ES-I3 (cell line): ENCODE measurements at regions not wholly inside any gene's neighbourhood (a gene's known extent, or its start where the extent isn't known, plus 50 kb on each side); places are given as distances from the start of the nearest gene placed in this dataset.
A peak's percentile ranks its signal among the peaks of the same experiment; 100 is the strongest.
"Not testable (repeated sequence)": the region's sequence is repeated elsewhere in the genome, so short reads cannot be mapped to it uniquely, and the experiment has no call there.

Experiments
- H3K36me3 ChIP-seq: 2 replicates; pipeline ENCODE4 v1.6.1; 2013; ENCODE audit warnings: mild to moderate bottlenecking, low read length, control low read depth, moderate library complexity; ENCODE audit not compliant: insufficient read depth
- H3K4me1 ChIP-seq: 2 replicates; pipeline ENCODE4 v1.6.1; 2013; ENCODE audit warnings: mild to moderate bottlenecking, control low read depth, low read length; ENCODE audit not compliant: insufficient read depth
- H3K9ac ChIP-seq: 2 replicates; pipeline ENCODE4 v1.6.1; 2013; ENCODE audit warnings: low read depth, mild to moderate bottlenecking, low read length, moderate library complexity
- H3K9me3 ChIP-seq: 2 replicates; pipeline ENCODE4 v1.6.1; 2013; ENCODE audit warnings: mild to moderate bottlenecking, low read length, moderate library complexity; ENCODE audit not compliant: control insufficient read depth, insufficient read depth

GRCh38 chr9:97248252-97248651, 59.2 kb upstream of the CCDC180 start:
- H3K4me1 ChIP-seq, H3K36me3 ChIP-seq, H3K9ac ChIP-seq, H3K9me3 ChIP-seq: not testable (repeated sequence)

GRCh38 chr9:97243606-97244005, 63.9 kb upstream of the CCDC180 start:
- 0 out of 2 replicates have a peak, but pooled peaks cover 4% of the 10 kb centered on the region for H3K4me1 ChIP-seq
- H3K9ac ChIP-seq = no peak overlapping the region
- no peaks in the 10 kb centered on the region for H3K9me3 ChIP-seq
- H3K36me3 ChIP-seq = no peaks in the 10 kb centered on the region

- not testable (repeated sequence) for H3K36me3 ChIP-seq, H3K4me1 ChIP-seq, H3K9ac ChIP-seq, H3K9me3 ChIP-seq
These were observed 66.0 kb upstream of the CCDC180 start for GRCh38 chr9:97241430-97241829.

GRCh38 chr9:97237951-97238889, 69.2 kb upstream of the CCDC180 start:
- Histone ChIP-seq H3K4me1 (0 out of 2 replicates have a peak, but pooled peaks cover 6% of the 10 kb centered on the region), H3K9ac (peak overlapping the region; percentile 81), H3K9me3 (no peaks in the 10 kb centered on the region), H3K36me3 (no peaks in the 10 kb centered on the region)

- no peaks in the 10 kb centered on the region for H3K9me3 ChIP-seq
- H3K36me3 ChIP-seq = no peaks in the 10 kb centered on the region
- peaks cover 12% of the 10 kb centered on the region; the same call in 1 of the 2 replicates for H3K4me1 ChIP-seq
- peak overlapping the region; percentile 81 for H3K9ac ChIP-seq
These were observed 70.1 kb upstream of the CCDC180 start for GRCh38 chr9:97237311-97237786.

- not testable (repeated sequence) for H3K4me1 ChIP-seq, H3K36me3 ChIP-seq, H3K9me3 ChIP-seq, H3K9ac ChIP-seq
These were observed 74.5 kb upstream of the CCDC180 start for GRCh38 chr9:97233009-97233400.

- not testable (repeated sequence) for H3K36me3 ChIP-seq, H3K9me3 ChIP-seq, H3K4me1 ChIP-seq, H3K9ac ChIP-seq
These were observed 75.1 kb upstream of the CCDC180 start for GRCh38 chr9:97232060-97233008.

- H3K4me1 ChIP-seq, H3K36me3 ChIP-seq, H3K9me3 ChIP-seq: not testable (repeated sequence)
- peak overlapping the region; percentile 64 for H3K9ac ChIP-seq
These were observed 85.1 kb upstream of the CCDC180 start for GRCh38 chr9:97222393-97222792.

GRCh38 chr9:97221478-97222355, 85.7 kb upstream of the CCDC180 start:
- H3K9ac ChIP-seq = peak overlapping the region; percentile 64
- not testable (repeated sequence) for H3K4me1 ChIP-seq, H3K9me3 ChIP-seq

GRCh38 chr9:97220894-97221477, 86.5 kb upstream of the CCDC180 start:
- no peaks in the 10 kb centered on the region; the same call in 1 of the 2 replicates for H3K36me3 ChIP-seq
- no peaks in the 10 kb centered on the region for H3K4me1 ChIP-seq
- no peaks in the 10 kb centered on the region for H3K9me3 ChIP-seq
- peak overlapping the region; percentile 64 for H3K9ac ChIP-seq

More at GRCh38 chr9:97221478-97222355, 85.7 kb upstream of the CCDC180 start:
- H3K36me3 ChIP-seq = not testable (repeated sequence)

- H3K9ac ChIP-seq = peak overlapping the region; percentile 64
- not testable (repeated sequence) for H3K9me3 ChIP-seq, H3K4me1 ChIP-seq, H3K36me3 ChIP-seq
These were observed 87.1 kb upstream of the CCDC180 start for GRCh38 chr9:97220396-97220795.

- H3K9me3 ChIP-seq, H3K4me1 ChIP-seq, H3K36me3 ChIP-seq: not testable (repeated sequence)
- peak overlapping the region; percentile 64 for H3K9ac ChIP-seq
These were observed 87.9 kb upstream of the CCDC180 start for GRCh38 chr9:97219443-97220140.

GRCh38 chr9:97215127-97215526, 92.3 kb upstream of the CCDC180 start:
- not testable (repeated sequence) for H3K9me3 ChIP-seq, H3K36me3 ChIP-seq, H3K4me1 ChIP-seq
- peak overlapping the region; percentile 61 for H3K9ac ChIP-seq
